ENCODE measurements at regions not wholly inside any gene's neighbourhood (a gene's known extent, or its start where the extent isn't known, plus 50 kb on each side); places are given as distances from the start of the nearest gene placed in this dataset.

GRCh38 chr5:171669571-171669970 is 116.0 kb upstream of the SMIM23 start:
- no peak overlapping the region for H3K4me3 ChIP-seq (ENCODE audit: low read depth, low read length)
- no peak overlapping the region for H3K9ac ChIP-seq (ENCODE audit: low read depth, low read length)
- no peaks in the 10 kb centered on the region for H3K27me3 ChIP-seq (ENCODE audit: control insufficient read depth, insufficient read depth, low read length)
- H3K27ac ChIP-seq (ENCODE audit: low read depth, low read length), result no peak overlapping the region
- H3K9me3 ChIP-seq (ENCODE audit: control insufficient read depth, insufficient read depth, low read length), result no peaks in the 10 kb centered on the region
- H3K36me3 ChIP-seq (ENCODE audit: control insufficient read depth, insufficient read depth, low read length), result no peaks in the 10 kb centered on the region
- peaks cover 21% of the 10 kb centered on the region for H3K4me1 ChIP-seq (ENCODE audit: control insufficient read depth, insufficient read depth, low read length)

GRCh38 chr5:171672556-171672955 is 113.1 kb upstream of the SMIM23 start:
- no peak overlapping the region for H3K4me3 ChIP-seq (ENCODE audit: low read depth, low read length)
- H3K4me1 ChIP-seq (ENCODE audit: control insufficient read depth, insufficient read depth, low read length), result peaks cover 13% of the 10 kb centered on the region
- no peak overlapping the region for H3K27ac ChIP-seq (ENCODE audit: low read depth, low read length)
- H3K36me3 ChIP-seq (ENCODE audit: control insufficient read depth, insufficient read depth, low read length), result no peaks in the 10 kb centered on the region
- no peaks in the 10 kb centered on the region for H3K9me3 ChIP-seq (ENCODE audit: control insufficient read depth, insufficient read depth, low read length)
- no peak overlapping the region for H3K9ac ChIP-seq (ENCODE audit: low read depth, low read length)
- no peaks in the 10 kb centered on the region for H3K27me3 ChIP-seq (ENCODE audit: control insufficient read depth, insufficient read depth, low read length)

- H3K9ac ChIP-seq (ENCODE audit: low read depth, low read length), result no peak overlapping the region
- H3K4me1 ChIP-seq (ENCODE audit: control insufficient read depth, insufficient read depth, low read length), result peaks cover 7% of the 10 kb centered on the region
- H3K4me3 ChIP-seq (ENCODE audit: low read depth, low read length), result no peak overlapping the region
- no peaks in the 10 kb centered on the region for H3K9me3 ChIP-seq (ENCODE audit: control insufficient read depth, insufficient read depth, low read length)
- H3K27ac ChIP-seq (ENCODE audit: low read depth, low read length), result no peak overlapping the region
- no peaks in the 10 kb centered on the region for H3K36me3 ChIP-seq (ENCODE audit: control insufficient read depth, insufficient read depth, low read length)
- H3K27me3 ChIP-seq (ENCODE audit: control insufficient read depth, insufficient read depth, low read length), result no peaks in the 10 kb centered on the region
These were observed 112.3 kb upstream of the SMIM23 start for GRCh38 chr5:171673328-171673727.

- no peaks in the 10 kb centered on the region for H3K27me3 ChIP-seq (ENCODE audit: control insufficient read depth, insufficient read depth, low read length)
- no peak overlapping the region for H3K9ac ChIP-seq (ENCODE audit: low read depth, low read length)
- H3K9me3 ChIP-seq (ENCODE audit: control insufficient read depth, insufficient read depth, low read length), result no peaks in the 10 kb centered on the region
- no peaks in the 10 kb centered on the region for H3K36me3 ChIP-seq (ENCODE audit: control insufficient read depth, insufficient read depth, low read length)
- peaks cover 2% of the 10 kb centered on the region for H3K4me1 ChIP-seq (ENCODE audit: control insufficient read depth, insufficient read depth, low read length)
- H3K4me3 ChIP-seq (ENCODE audit: low read depth, low read length), result no peak overlapping the region
- H3K27ac ChIP-seq (ENCODE audit: low read depth, low read length), result no peak overlapping the region
These were observed 111.8 kb upstream of the SMIM23 start for GRCh38 chr5:171673840-171674239.

- peaks cover 9% of the 10 kb centered on the region; the same call in 1 of the 2 replicates for H3K4me1 ChIP-seq (ENCODE audit: control insufficient read depth, insufficient read depth, low read length)
- H3K9me3 ChIP-seq (ENCODE audit: control insufficient read depth, insufficient read depth, low read length), result no peaks in the 10 kb centered on the region
- no peak overlapping the region for H3K4me3 ChIP-seq (ENCODE audit: low read depth, low read length)
- no peak overlapping the region for H3K9ac ChIP-seq (ENCODE audit: low read depth, low read length)
- no peak overlapping the region for H3K27ac ChIP-seq (ENCODE audit: low read depth, low read length)
- H3K27me3 ChIP-seq (ENCODE audit: control insufficient read depth, insufficient read depth, low read length), result no peaks in the 10 kb centered on the region
- H3K36me3 ChIP-seq (ENCODE audit: control insufficient read depth, insufficient read depth, low read length), result no peaks in the 10 kb centered on the region
These were observed 110.1 kb upstream of the SMIM23 start for GRCh38 chr5:171675511-171675910.

- H3K9ac ChIP-seq (ENCODE audit: low read depth, low read length), result no peak overlapping the region
- H3K4me1 ChIP-seq (ENCODE audit: control insufficient read depth, insufficient read depth, low read length), result peaks cover 9% of the 10 kb centered on the region; the same call in 1 of the 2 replicates
- no peaks in the 10 kb centered on the region for H3K9me3 ChIP-seq (ENCODE audit: control insufficient read depth, insufficient read depth, low read length)
- H3K4me3 ChIP-seq (ENCODE audit: low read depth, low read length), result no peak overlapping the region
- no peak overlapping the region for H3K27ac ChIP-seq (ENCODE audit: low read depth, low read length)
- no peaks in the 10 kb centered on the region for H3K27me3 ChIP-seq (ENCODE audit: control insufficient read depth, insufficient read depth, low read length)
- no peaks in the 10 kb centered on the region for H3K36me3 ChIP-seq (ENCODE audit: control insufficient read depth, insufficient read depth, low read length)
These were observed 109.2 kb upstream of the SMIM23 start for GRCh38 chr5:171676286-171676944.

GRCh38 chr5:171678646-171679045 is 107.0 kb upstream of the SMIM23 start:
- H3K4me1 ChIP-seq (ENCODE audit: control insufficient read depth, insufficient read depth, low read length), result peaks cover 9% of the 10 kb centered on the region
- no peaks in the 10 kb centered on the region for H3K9me3 ChIP-seq (ENCODE audit: control insufficient read depth, insufficient read depth, low read length)
- H3K27me3 ChIP-seq (ENCODE audit: control insufficient read depth, insufficient read depth, low read length), result no peaks in the 10 kb centered on the region

GRCh38 chr5:171680485-171680884 is 105.1 kb upstream of the SMIM23 start:
- Histone ChIP-seq H3K9me3 (ENCODE audit: control insufficient read depth, insufficient read depth, low read length) (no peaks in the 10 kb centered on the region), H3K27ac (ENCODE audit: low read depth, low read length) (no peak overlapping the region), H3K4me3 (ENCODE audit: low read depth, low read length) (no peak overlapping the region), H3K4me1 (ENCODE audit: control insufficient read depth, insufficient read depth, low read length) (peaks cover 9% of the 10 kb centered on the region), H3K27me3 (ENCODE audit: control insufficient read depth, insufficient read depth, low read length) (no peaks in the 10 kb centered on the region), H3K36me3 (ENCODE audit: control insufficient read depth, insufficient read depth, low read length) (no peaks in the 10 kb centered on the region), H3K9ac (ENCODE audit: low read depth, low read length) (no peak overlapping the region)

More at GRCh38 chr5:171678646-171679045, 107.0 kb upstream of the SMIM23 start:
- H3K27ac ChIP-seq (ENCODE audit: low read depth, low read length), result no peak overlapping the region
- H3K4me3 ChIP-seq (ENCODE audit: low read depth, low read length), result no peak overlapping the region
- H3K36me3 ChIP-seq (ENCODE audit: control insufficient read depth, insufficient read depth, low read length), result no peaks in the 10 kb centered on the region
- H3K9ac ChIP-seq (ENCODE audit: low read depth, low read length), result no peak overlapping the region

- H3K9ac ChIP-seq (ENCODE audit: low read depth, low read length), result no peak overlapping the region
- H3K9me3 ChIP-seq (ENCODE audit: control insufficient read depth, insufficient read depth, low read length), result no peaks in the 10 kb centered on the region
- no peaks in the 10 kb centered on the region for H3K36me3 ChIP-seq (ENCODE audit: control insufficient read depth, insufficient read depth, low read length)
- no peaks in the 10 kb centered on the region for H3K27me3 ChIP-seq (ENCODE audit: control insufficient read depth, insufficient read depth, low read length)
- no peak overlapping the region for H3K4me3 ChIP-seq (ENCODE audit: low read depth, low read length)
- no peak overlapping the region for H3K27ac ChIP-seq (ENCODE audit: low read depth, low read length)
- H3K4me1 ChIP-seq (ENCODE audit: control insufficient read depth, insufficient read depth, low read length), result peaks cover 9% of the 10 kb centered on the region
These were observed 104.6 kb upstream of the SMIM23 start for GRCh38 chr5:171681061-171681460.

GRCh38 chr5:171681677-171682076 is 103.9 kb upstream of the SMIM23 start:
- H3K4me3 ChIP-seq (ENCODE audit: low read depth, low read length), result no peak overlapping the region
- H3K27ac ChIP-seq (ENCODE audit: low read depth, low read length), result no peak overlapping the region
- no peaks in the 10 kb centered on the region for H3K9me3 ChIP-seq (ENCODE audit: control insufficient read depth, insufficient read depth, low read length)
- H3K9ac ChIP-seq (ENCODE audit: low read depth, low read length), result no peak overlapping the region
- H3K36me3 ChIP-seq (ENCODE audit: control insufficient read depth, insufficient read depth, low read length), result no peaks in the 10 kb centered on the region
- H3K27me3 ChIP-seq (ENCODE audit: control insufficient read depth, insufficient read depth, low read length), result no peaks in the 10 kb centered on the region
- peaks cover 9% of the 10 kb centered on the region for H3K4me1 ChIP-seq (ENCODE audit: control insufficient read depth, insufficient read depth, low read length)

GRCh38 chr5:171682801-171683200 is 102.8 kb upstream of the SMIM23 start:
- H3K9ac ChIP-seq (ENCODE audit: low read depth, low read length), result no peak overlapping the region
- H3K4me1 ChIP-seq (ENCODE audit: control insufficient read depth, insufficient read depth, low read length), result peaks cover 9% of the 10 kb centered on the region
- H3K9me3 ChIP-seq (ENCODE audit: control insufficient read depth, insufficient read depth, low read length), result no peaks in the 10 kb centered on the region
- no peaks in the 10 kb centered on the region for H3K27me3 ChIP-seq (ENCODE audit: control insufficient read depth, insufficient read depth, low read length)
- no peak overlapping the region for H3K27ac ChIP-seq (ENCODE audit: low read depth, low read length)
- no peaks in the 10 kb centered on the region for H3K36me3 ChIP-seq (ENCODE audit: control insufficient read depth, insufficient read depth, low read length)
- H3K4me3 ChIP-seq (ENCODE audit: low read depth, low read length), result no peak overlapping the region
